Activated CD4-positive, CD25-positive, alpha-beta regulatory T cell treated with anti-CD3 and anti-CD28 coated beads, Interleukin-2, amount 50 U/mL, for 72 hours (primary cell): ENCODE measurements at regions not wholly inside any gene's neighbourhood (a gene's known extent, or its start where the extent isn't known, plus 50 kb on each side); places are given as distances from the start of the nearest gene placed in this dataset.
"Not testable (repeated sequence)": the region's sequence is repeated elsewhere in the genome, so short reads cannot be mapped to it uniquely, and the experiment has no call there.

ENCODE experiments used
- DNase-seq: peaks from one replicate; pipeline ENCODE4 v3.0.0; 2021

- no peak for DNase-seq
Observed at GRCh38 chr19:28067882-28068281, 1145.1 kb downstream of the UQCRFS1 start.

- no peak for DNase-seq
Observed at GRCh38 chr19:28066988-28067387, 1146.0 kb downstream of the UQCRFS1 start.

- DNase-seq = no peak
Observed at GRCh38 chr19:28066161-28066560, 1146.8 kb downstream of the UQCRFS1 start.

- DNase-seq = no peak
Observed at GRCh38 chr19:28065026-28065425, 1147.9 kb downstream of the UQCRFS1 start.

- no peak for DNase-seq
Observed at GRCh38 chr19:28063702-28064101, 1149.2 kb downstream of the UQCRFS1 start.

- DNase-seq = no peak
Observed at GRCh38 chr19:28061111-28061510, 1151.8 kb downstream of the UQCRFS1 start.

GRCh38 chr19:28057026-28057425 is 1155.9 kb downstream of the UQCRFS1 start:
- DNase-seq = not testable (repeated sequence)

GRCh38 chr19:28051047-28051446 is 1161.9 kb downstream of the UQCRFS1 start:
- DNase-seq = no peak

GRCh38 chr19:28049875-28050274 is 1163.1 kb downstream of the UQCRFS1 start:
- no peak for DNase-seq

GRCh38 chr19:28046932-28047331 is 1166.0 kb downstream of the UQCRFS1 start:
- no peak for DNase-seq

- DNase-seq = no peak
Observed at GRCh38 chr19:28045621-28046020, 1167.3 kb downstream of the UQCRFS1 start.

GRCh38 chr19:28044477-28044876 is 1168.5 kb downstream of the UQCRFS1 start:
- DNase-seq = no peak

GRCh38 chr19:28042516-28042915 is 1170.4 kb downstream of the UQCRFS1 start:
- DNase-seq = no peak

GRCh38 chr19:28039677-28040381 is 1173.1 kb downstream of the UQCRFS1 start:
- no peak for DNase-seq

- DNase-seq = no peak
Observed at GRCh38 chr19:28037186-28037585, 1175.8 kb downstream of the UQCRFS1 start.

- DNase-seq = no peak
Observed at GRCh38 chr19:28036486-28036885, 1176.5 kb downstream of the UQCRFS1 start.

- no peak for DNase-seq
Observed at GRCh38 chr19:28034936-28035335, 1178.0 kb downstream of the UQCRFS1 start.

GRCh38 chr19:28028881-28029444 is 1184.0 kb downstream of the UQCRFS1 start:
- no peak for DNase-seq

GRCh38 chr19:28027116-28027515 is 1185.8 kb downstream of the UQCRFS1 start:
- DNase-seq = no peak

- DNase-seq = no peak
Observed at GRCh38 chr19:28026636-28027035, 1186.3 kb downstream of the UQCRFS1 start.

GRCh38 chr19:28024920-28025319 is 1188.0 kb downstream of the UQCRFS1 start:
- no peak for DNase-seq

- DNase-seq = no peak
Observed at GRCh38 chr19:28023064-28023463, 1189.9 kb downstream of the UQCRFS1 start.

GRCh38 chr19:28022506-28022905 is 1190.4 kb downstream of the UQCRFS1 start:
- no peak for DNase-seq

- DNase-seq = no peak
Observed at GRCh38 chr19:28021259-28022185, 1191.4 kb downstream of the UQCRFS1 start.
